ENCODE measurements at regions not wholly inside any gene's neighbourhood (a gene's known extent, or its start where the extent isn't known, plus 50 kb on each side); places are given as distances from the start of the nearest gene placed in this dataset.

DNA sequence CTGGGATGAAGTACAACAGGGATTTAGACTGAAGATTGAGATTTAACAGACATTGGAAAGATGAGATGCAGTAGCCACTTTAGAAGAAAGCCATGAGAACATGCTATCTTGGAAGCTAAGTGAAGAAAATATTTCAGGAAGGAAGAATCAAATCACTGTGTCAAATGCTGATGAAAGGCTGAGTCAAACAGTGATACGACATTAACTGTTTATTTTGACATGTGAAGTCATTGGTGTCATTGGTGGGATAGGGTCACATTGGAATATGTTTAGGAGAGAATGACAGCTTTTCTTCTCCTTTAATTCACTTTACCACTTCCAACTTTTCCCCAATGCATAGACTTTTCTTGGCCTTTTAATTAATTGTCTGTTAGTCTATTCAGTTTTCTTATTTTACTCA is 653.0 kb upstream of the BOD1L1 start:
- Histone ChIP-seq H3K4me1 (no peaks in the 10 kb centered on the region), H3K27ac (no peak overlapping the region), H3K36me3 (no peaks in the 10 kb centered on the region), H3K4me3 (no peak overlapping the region), H3K27me3 (no peaks in the 10 kb centered on the region), H3K9me3 (no peaks in the 10 kb centered on the region)
- ATAC-seq (no peak), DNase-seq (no peak)
- intact Hi-C loops (cut with DNase I; ENCODE audit: low total_unique reads) (no loop called here), in situ Hi-C loops (cut with MboI; ENCODE audit: low sequenced_read_pairs in 4 of 4) (no loop called here)
- TF ChIP-seq, protein P1, sequence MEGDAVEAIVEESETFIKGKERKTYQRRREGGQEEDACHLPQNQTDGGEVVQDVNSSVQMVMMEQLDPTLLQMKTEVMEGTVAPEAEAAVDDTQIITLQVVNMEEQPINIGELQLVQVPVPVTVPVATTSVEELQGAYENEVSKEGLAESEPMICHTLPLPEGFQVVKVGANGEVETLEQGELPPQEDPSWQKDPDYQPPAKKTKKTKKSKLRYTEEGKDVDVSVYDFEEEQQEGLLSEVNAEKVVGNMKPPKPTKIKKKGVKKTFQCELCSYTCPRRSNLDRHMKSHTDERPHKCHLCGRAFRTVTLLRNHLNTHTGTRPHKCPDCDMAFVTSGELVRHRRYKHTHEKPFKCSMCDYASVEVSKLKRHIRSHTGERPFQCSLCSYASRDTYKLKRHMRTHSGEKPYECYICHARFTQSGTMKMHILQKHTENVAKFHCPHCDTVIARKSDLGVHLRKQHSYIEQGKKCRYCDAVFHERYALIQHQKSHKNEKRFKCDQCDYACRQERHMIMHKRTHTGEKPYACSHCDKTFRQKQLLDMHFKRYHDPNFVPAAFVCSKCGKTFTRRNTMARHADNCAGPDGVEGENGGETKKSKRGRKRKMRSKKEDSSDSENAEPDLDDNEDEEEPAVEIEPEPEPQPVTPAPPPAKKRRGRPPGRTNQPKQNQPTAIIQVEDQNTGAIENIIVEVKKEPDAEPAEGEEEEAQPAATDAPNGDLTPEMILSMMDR (IDR thresholded peaks at IDR 0.05 in 4 of 5, conservative IDR thresholded peaks at IDR 0.05 in 1 of 5) = no peak
- no peak for TF ChIP-seq POLR2A (IDR thresholded peaks at IDR 0.05)

- in situ Hi-C loops (cut with MboI; ENCODE audit: low sequenced_read_pairs in 4 of 4) = no loop called here
- DNase-seq (no peak), ATAC-seq (no peak)
- no peak for TF ChIP-seq POLR2A (IDR thresholded peaks at IDR 0.05)
- TF ChIP-seq, protein P1 (IDR thresholded peaks at IDR 0.05 in 4 of 5, conservative IDR thresholded peaks at IDR 0.05 in 1 of 5) = no peak
- Histone ChIP-seq H3K27ac (no peak overlapping the region), H3K4me1 (no peaks in the 10 kb centered on the region), H3K27me3 (no peaks in the 10 kb centered on the region), H3K36me3 (no peaks in the 10 kb centered on the region), H3K9me3 (no peaks in the 10 kb centered on the region), H3K4me3 (no peak overlapping the region)
- intact Hi-C loops (cut with DNase I; ENCODE audit: low total_unique reads) = no loop called here
Observed at GRCh38 chr4:14284578-14284977, 657.1 kb upstream of the BOD1L1 start.

DNA sequence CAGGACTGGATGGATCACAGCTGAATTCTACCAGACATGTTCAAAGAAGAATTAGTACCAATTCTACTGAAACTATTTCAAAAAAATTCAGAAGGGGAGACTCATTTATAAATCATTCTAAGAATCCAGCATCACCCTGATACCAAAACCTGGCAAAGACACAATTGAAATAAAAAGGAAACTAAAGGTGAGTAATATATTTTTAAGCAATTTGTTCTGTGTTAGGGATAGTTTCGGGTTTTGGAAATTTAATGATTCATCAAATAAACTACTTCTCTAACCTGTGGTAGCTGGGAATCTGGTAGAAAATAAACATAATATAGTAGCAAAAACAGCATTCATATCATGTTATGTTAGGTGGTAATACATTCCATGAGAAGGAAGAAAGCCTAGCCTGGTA is 662.2 kb upstream of the BOD1L1 start:
- Histone ChIP-seq H3K27ac (no peak overlapping the region), H3K36me3 (no peaks in the 10 kb centered on the region), H3K9me3 (no peaks in the 10 kb centered on the region), H3K27me3 (no peaks in the 10 kb centered on the region), H3K4me3 (no peak overlapping the region), H3K4me1 (no peaks in the 10 kb centered on the region)
- intact Hi-C loops (cut with DNase I; ENCODE audit: low total_unique reads) (no loop called here), in situ Hi-C loops (cut with MboI; ENCODE audit: low sequenced_read_pairs in 4 of 4) (no loop called here)
- DNase-seq (no peak), ATAC-seq (no peak)
- no peak for TF ChIP-seq POLR2A (IDR thresholded peaks at IDR 0.05)
- TF ChIP-seq, protein P1 (IDR thresholded peaks at IDR 0.05 in 4 of 5, conservative IDR thresholded peaks at IDR 0.05 in 1 of 5) = no peak

GRCh38 chr4:14293582-14293981 is 666.1 kb upstream of the BOD1L1 start:
- H3K4me3 ChIP-seq = no peak overlapping the region
- no peak for ATAC-seq
- no peaks in the 10 kb centered on the region for H3K27me3 ChIP-seq
- no peak overlapping the region for H3K27ac ChIP-seq
- DNase-seq = no peak
- H3K36me3 ChIP-seq = no peaks in the 10 kb centered on the region
- no peak for TF ChIP-seq POLR2A (IDR thresholded peaks at IDR 0.05)
- TF ChIP-seq, protein P1 (IDR thresholded peaks at IDR 0.05 in 4 of 5, conservative IDR thresholded peaks at IDR 0.05 in 1 of 5) = no peak
- intact Hi-C loops (cut with DNase I; ENCODE audit: low total_unique reads) (no loop called here), in situ Hi-C loops (cut with MboI; ENCODE audit: low sequenced_read_pairs in 4 of 4) (no loop called here)
- no peaks in the 10 kb centered on the region for H3K4me1 ChIP-seq
- no peaks in the 10 kb centered on the region for H3K9me3 ChIP-seq

GRCh38 chr4:14294611-14295010 is 667.1 kb upstream of the BOD1L1 start:
- intact Hi-C loops (cut with DNase I; ENCODE audit: low total_unique reads) (no loop called here), in situ Hi-C loops (cut with MboI; ENCODE audit: low sequenced_read_pairs in 4 of 4) (no loop called here)
- Histone ChIP-seq H3K4me3 (no peak overlapping the region), H3K4me1 (no peaks in the 10 kb centered on the region), H3K27me3 (no peaks in the 10 kb centered on the region), H3K9me3 (no peaks in the 10 kb centered on the region), H3K27ac (no peak overlapping the region), H3K36me3 (no peaks in the 10 kb centered on the region)
- DNase-seq = no peak
- TF ChIP-seq, protein P1 (IDR thresholded peaks at IDR 0.05 in 4 of 5, conservative IDR thresholded peaks at IDR 0.05 in 1 of 5) = no peak
- no peak for TF ChIP-seq POLR2A (IDR thresholded peaks at IDR 0.05)
- ATAC-seq = no peak

Measured in gastrocnemius medialis (tissue), 4 donors.